ENCODE measurements at regions not wholly inside any gene's neighbourhood (a gene's known extent, or its start where the extent isn't known, plus 50 kb on each side); places are given as distances from the start of the nearest gene placed in this dataset.
A peak's percentile ranks its signal among the peaks of the same experiment; 100 is the strongest.

DNA sequence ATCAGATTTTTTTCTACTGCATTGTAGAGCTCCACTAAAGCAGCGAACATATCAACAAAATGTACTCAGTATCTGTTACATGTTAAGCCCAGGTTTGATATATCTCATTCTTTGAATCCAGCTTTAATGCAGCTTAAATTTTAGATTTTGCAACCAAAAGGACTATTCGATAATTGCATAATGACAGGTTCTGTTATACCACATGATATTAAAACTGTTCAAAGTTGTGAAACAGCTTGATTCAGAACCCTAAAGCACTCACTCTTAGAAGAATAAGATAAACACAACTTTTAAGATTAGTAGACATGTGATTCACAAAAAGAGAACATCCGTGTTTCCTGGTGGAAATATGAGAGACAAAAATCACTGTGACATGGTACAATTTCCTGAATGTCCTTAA lies 427.9 kb downstream of the CDH11 start:
- Histone ChIP-seq H3K79me2 (no peaks in the 10 kb centered on the region), H3K27me3 (no peaks in the 10 kb centered on the region), H3K9me3 (ENCODE audit: low read depth) (no peaks in the 10 kb centered on the region), H3K9me2 (replicated peaks; ENCODE audit: insufficient read depth) (no peaks in the 10 kb centered on the region), H3K4me3 (no peak overlapping the region), H2AFZ (no peak overlapping the region), H3K36me3 (replicated peaks; ENCODE audit: insufficient read depth, low read depth) (no peaks in the 10 kb centered on the region), H3K4me2 (no peak overlapping the region), H3K4me1 (ENCODE audit: insufficient read depth) (no peaks in the 10 kb centered on the region), H3K27ac (no peak overlapping the region), H4K20me1 (ENCODE audit: insufficient read depth, poor library complexity, severe bottlenecking) (no peaks in the 10 kb centered on the region)
- 79% methylated on average over 3 of the region's 3 CpGs for WGBS (ENCODE audit: low lambda C conversion rate, missing lambda C conversion rate)
- no peak for DNase-seq (ENCODE audit: low spot score)
- TF ChIP-seq EZH2phosphoT487 (IDR thresholded peaks at IDR 0.05; ENCODE audit: low read depth, severe bottlenecking, unreplicated experiment) (no peak), EZH2 (IDR thresholded peaks at IDR 0.05; ENCODE audit: borderline replicate concordance) (no peak), CTCF (IDR thresholded peaks at IDR 0.05; ENCODE audit: poor library complexity) (no peak)

GRCh38 chr16:64687786-64688185 lies 434.1 kb downstream of the CDH11 start:
- Histone ChIP-seq H3K9me2 (replicated peaks; ENCODE audit: insufficient read depth) (no peaks in the 10 kb centered on the region), H3K4me3 (no peak overlapping the region), H3K4me2 (no peak overlapping the region), H3K36me3 (replicated peaks; ENCODE audit: insufficient read depth, low read depth) (no peaks in the 10 kb centered on the region), H3K27me3 (no peaks in the 10 kb centered on the region), H4K20me1 (ENCODE audit: insufficient read depth, poor library complexity, severe bottlenecking) (no peaks in the 10 kb centered on the region), H3K9me3 (ENCODE audit: low read depth) (no peaks in the 10 kb centered on the region), H2AFZ (no peak overlapping the region), H3K4me1 (ENCODE audit: insufficient read depth) (no peaks in the 10 kb centered on the region), H3K79me2 (no peaks in the 10 kb centered on the region), H3K27ac (peak overlapping the region; percentile 11)
- TF ChIP-seq EZH2 (IDR thresholded peaks at IDR 0.05; ENCODE audit: borderline replicate concordance) (no peak), CTCF (IDR thresholded peaks at IDR 0.05; ENCODE audit: poor library complexity) (no peak), EZH2phosphoT487 (IDR thresholded peaks at IDR 0.05; ENCODE audit: low read depth, severe bottlenecking, unreplicated experiment) (no peak)
- no peak for DNase-seq (ENCODE audit: low spot score)
- 75% methylated on average over 4 of the region's 4 CpGs for WGBS (ENCODE audit: low lambda C conversion rate, missing lambda C conversion rate)

- H3K9me2 ChIP-seq (replicated peaks; ENCODE audit: insufficient read depth): no peaks in the 10 kb centered on the region
- no peak overlapping the region for H2AFZ ChIP-seq
- H3K4me2 ChIP-seq: no peak overlapping the region
- no peak overlapping the region for H3K4me3 ChIP-seq
- TF ChIP-seq EZH2 (IDR thresholded peaks at IDR 0.05; ENCODE audit: borderline replicate concordance): no peak
- no peak for TF ChIP-seq EZH2phosphoT487 (IDR thresholded peaks at IDR 0.05; ENCODE audit: low read depth, severe bottlenecking, unreplicated experiment)
- TF ChIP-seq CTCF (IDR thresholded peaks at IDR 0.05; ENCODE audit: poor library complexity): no peak
- no peaks in the 10 kb centered on the region for H3K9me3 ChIP-seq (ENCODE audit: low read depth)
- 51% methylated on average over 2 of the region's 2 CpGs for WGBS (ENCODE audit: low lambda C conversion rate, missing lambda C conversion rate)
- no peak for DNase-seq (ENCODE audit: low spot score)
- no peak overlapping the region for H3K27ac ChIP-seq
- no peaks in the 10 kb centered on the region for H3K4me1 ChIP-seq (ENCODE audit: insufficient read depth)
- H3K27me3 ChIP-seq: no peaks in the 10 kb centered on the region
- H3K36me3 ChIP-seq (replicated peaks; ENCODE audit: insufficient read depth, low read depth): no peaks in the 10 kb centered on the region
- no peaks in the 10 kb centered on the region for H3K79me2 ChIP-seq
- H4K20me1 ChIP-seq (ENCODE audit: insufficient read depth, poor library complexity, severe bottlenecking): no peaks in the 10 kb centered on the region
Observed at GRCh38 chr16:64687123-64687522, 434.7 kb downstream of the CDH11 start.
